GM19467 (cell line): ENCODE measurements at regions not wholly inside any gene's neighbourhood (a gene's known extent, or its start where the extent isn't known, plus 50 kb on each side); places are given as distances from the start of the nearest gene placed in this dataset.
"Not testable (repeated sequence)": the region's sequence is repeated elsewhere in the genome, so short reads cannot be mapped to it uniquely, and the experiment has no call there.

Experiments used
- ATAC-seq: cut with Tn5 transposase; IDR thresholded peaks from one replicate; pipeline ENCODE4 v1.9.1; 2021; ENCODE audit warnings: mild to moderate bottlenecking, moderate library complexity; ENCODE audit not compliant: unreplicated experiment

DNA sequence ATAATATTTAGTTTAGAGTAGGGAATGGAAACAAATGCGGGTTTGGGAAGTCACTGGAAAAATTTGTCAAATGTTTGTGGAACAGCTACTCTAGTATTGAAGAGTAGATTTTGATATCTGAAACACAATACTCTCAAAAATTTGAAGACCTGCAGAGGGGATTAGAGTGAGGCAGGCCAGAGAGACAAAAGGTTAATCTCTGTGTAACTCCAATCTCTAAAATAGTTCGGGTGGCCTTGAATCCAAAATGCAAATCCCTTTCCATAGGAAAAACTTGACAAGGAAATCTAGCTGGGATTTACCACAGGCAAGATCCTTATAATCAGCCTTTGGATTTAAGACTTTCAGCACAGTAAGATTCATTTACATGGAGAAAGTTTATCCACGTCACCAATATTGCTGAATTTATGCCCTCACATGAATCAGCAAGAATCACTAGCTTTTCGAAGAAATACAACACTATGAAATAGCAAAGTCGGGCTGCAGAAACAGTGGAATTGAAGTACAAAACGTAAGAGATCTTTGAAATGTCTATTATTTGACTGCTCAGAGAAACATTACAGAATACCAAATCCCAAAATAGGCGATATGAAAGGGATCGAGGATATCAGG, 423.7 kb upstream of the ZNF804A start:
- ATAC-seq = no peak

GRCh38 chr2:184178229-184178628, 420.1 kb upstream of the ZNF804A start:
- no peak for ATAC-seq

DNA sequence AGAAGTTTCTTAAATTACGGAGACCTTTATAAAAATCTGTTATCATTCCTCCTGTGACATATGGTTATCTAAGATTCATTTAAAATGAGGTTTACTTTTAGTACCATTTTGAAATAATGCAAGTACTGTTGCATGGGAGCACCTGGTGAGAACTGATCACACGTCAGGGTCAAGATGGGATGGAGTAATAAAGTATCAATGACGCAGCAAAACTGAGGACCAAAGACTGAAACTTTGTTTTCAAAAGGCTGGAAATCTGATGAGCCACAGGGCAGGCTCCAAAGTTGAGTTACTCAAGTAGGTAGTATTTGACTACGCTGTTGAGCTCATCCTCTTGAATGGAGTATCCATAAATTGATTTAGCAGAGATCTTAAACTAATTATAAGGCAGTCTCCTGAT, 411.9 kb upstream of the ZNF804A start:
- ATAC-seq = no peak

- ATAC-seq = no peak
Observed at GRCh38 chr2:184187421-184187971, 410.8 kb upstream of the ZNF804A start.

DNA sequence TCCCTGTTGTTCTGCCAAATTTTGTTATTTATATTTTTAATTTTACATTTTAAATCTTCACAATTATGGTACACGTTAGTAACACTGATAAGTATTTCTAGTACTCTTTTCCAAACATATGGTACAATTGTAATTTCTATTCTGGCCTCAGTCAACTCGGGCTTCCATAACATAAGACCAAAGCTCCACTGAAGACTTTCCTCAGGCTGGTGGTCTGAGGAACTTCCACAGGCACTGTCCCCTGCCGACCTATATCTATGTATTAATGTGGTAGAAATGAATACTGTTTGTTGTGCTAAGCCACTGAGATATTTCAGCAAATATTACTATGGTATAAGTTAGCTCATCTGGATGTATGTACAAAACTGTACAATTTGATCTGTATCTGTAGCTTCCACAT, 407.6 kb upstream of the ZNF804A start:
- ATAC-seq = no peak

DNA sequence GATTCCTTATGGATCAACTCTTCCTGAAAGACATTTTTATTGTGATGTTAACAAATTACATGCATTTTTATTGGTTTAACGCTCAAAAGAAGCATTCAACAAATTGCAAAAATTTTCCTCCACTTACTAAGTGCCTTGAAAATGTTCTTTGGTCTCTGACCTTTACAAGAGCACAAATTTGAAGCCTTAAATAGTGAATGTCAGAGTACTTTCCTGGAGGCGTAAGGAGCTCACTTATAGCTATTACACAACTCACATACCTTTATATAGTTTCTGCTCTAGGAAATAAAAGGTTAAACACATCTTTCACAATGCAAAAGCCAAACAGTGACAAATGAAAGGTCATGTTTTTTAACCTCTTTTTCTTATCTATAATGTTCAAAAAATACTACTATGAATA, 405.7 kb upstream of the ZNF804A start:
- ATAC-seq = no peak

DNA sequence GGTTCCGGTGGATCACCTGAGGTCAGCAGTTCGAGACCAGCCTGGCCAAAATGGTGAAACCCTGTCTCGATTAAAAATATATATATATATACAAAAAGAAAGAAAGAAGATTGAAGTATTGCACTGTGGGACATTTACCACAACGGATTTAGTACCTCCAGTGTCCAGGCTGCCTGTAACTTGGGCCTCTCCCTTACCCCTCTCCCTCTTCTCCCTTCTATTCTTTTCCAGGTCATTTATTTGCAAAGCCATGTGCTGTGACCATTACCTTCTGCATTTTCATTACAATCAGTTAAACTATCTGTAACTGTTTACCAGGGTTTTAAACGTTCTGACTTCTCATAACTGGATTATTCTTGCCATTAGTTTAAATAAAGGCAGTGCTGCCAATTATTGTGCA, 400.9 kb upstream of the ZNF804A start:
- no peak for ATAC-seq

GRCh38 chr2:184198791-184199190, 399.5 kb upstream of the ZNF804A start:
- not testable (repeated sequence) for ATAC-seq

DNA sequence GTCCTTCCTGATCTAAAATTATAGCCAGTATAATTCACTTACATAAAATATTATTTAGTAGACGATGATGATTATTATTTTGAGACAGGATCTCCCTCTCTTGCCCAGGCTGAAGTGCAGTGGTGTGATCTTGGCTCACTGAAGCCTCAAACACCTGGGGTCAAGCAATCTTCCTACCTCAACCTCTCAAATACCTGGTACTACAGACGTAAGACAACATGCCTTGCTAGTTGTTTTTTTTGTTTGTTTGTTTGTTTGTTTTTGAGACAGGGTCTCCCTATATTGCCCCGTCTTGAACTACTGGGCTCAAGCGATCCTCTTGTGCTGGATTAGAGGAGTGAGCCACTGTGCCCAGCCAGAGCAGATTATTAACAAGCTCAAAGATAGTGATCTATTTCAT, 399.1 kb upstream of the ZNF804A start:
- ATAC-seq = no peak

DNA sequence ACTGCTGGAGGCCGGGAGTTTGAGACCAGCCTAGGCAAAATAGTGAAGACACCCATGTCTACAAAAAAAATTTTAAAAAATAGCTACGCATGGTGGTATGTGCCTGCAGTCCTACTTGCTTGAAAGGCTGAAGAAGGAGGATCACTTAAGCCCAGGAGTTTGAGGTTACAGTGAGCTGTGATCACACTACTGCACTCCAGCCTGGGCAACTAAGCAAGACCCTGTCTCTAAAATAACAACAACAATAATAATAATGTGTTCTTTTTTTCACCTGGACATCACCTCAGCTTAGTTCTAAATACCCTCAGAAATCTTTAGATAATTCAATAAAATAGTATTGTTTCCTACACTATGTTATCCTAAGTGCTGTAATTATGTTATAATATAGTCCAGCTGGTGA, 397.1 kb upstream of the ZNF804A start:
- no peak for ATAC-seq

DNA sequence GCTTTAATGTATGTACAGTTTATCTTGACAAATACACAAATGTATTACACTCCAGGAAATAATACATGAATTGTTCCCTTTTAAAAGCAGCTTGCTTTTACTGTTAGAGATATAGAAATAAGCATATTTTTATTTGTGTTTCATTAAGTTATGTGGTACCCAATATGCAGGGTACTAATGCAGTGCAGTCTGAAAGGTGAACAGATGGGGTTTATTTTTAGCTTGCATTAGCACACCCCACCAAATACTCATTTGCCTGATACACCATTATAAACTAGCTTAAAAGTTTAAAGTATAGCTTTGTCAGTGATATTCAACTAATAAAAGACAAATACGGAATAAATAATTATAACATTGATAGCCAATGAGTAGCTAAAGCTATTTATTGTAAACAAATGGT, 394.7 kb upstream of the ZNF804A start:
- ATAC-seq = no peak

DNA sequence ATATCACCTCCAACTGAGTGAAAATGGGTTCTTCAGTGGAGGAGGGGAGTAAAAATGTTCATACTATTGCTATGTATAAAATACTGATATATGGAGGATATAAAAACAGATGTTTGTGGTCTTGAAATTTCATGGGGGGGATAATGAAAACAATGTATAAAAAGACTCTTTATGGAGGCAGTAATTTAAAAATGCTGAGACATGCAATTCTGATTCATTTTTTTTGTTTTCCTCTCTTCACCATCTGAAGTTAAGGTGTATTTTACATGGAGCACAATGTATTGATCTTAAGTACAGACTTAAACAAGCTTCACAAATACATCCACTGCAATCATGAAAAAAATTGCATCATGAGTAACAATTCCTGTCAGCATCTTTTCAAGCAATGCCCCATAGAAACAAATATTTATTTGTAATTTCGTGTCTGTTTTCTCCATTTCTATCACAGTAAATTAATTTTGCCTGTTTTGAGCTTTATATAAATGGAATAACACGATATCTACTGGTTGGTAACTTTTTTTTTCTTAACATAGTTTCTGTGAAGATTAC, 393.2 kb upstream of the ZNF804A start:
- ATAC-seq = no peak

- ATAC-seq = no peak
Observed at GRCh38 chr2:184206045-184206444, 392.3 kb upstream of the ZNF804A start.

DNA sequence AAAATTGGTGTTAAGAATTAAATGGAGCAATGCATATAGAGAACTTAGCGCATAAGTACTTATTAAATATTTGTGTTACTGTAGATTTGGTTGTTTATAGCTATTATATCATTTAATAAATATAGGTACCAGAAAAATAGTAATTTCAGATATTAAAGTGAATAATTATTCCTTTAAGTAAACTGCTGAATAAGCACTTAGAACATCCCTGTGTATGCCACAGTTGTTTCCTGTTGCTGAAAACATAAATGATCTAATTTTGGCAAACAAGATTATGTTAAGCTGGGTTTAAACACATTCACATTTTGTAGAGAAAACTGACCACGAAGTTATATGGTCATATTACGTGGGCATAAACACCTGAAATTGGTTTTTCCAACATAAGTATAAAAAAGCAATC, 388.0 kb upstream of the ZNF804A start:
- ATAC-seq = no peak

DNA sequence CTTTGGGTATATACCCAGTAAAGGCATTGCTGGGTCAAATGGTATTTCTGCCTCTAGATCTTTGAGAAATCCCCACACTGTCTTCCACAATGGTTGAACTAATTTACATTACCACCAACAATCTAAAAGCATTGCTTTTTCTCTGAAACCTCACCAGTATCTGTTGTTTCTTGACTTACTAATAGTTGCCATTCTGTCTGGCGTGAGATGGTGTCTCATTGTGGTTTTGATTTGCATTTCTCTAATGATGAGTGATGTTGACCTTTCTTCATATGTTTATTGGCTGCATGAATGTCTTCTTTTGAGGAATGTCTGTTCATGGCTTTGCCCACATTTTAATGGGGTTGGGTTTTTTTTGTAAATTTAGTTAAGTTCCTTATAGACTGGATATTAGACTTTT, 382.6 kb upstream of the ZNF804A start:
- no peak for ATAC-seq

DNA sequence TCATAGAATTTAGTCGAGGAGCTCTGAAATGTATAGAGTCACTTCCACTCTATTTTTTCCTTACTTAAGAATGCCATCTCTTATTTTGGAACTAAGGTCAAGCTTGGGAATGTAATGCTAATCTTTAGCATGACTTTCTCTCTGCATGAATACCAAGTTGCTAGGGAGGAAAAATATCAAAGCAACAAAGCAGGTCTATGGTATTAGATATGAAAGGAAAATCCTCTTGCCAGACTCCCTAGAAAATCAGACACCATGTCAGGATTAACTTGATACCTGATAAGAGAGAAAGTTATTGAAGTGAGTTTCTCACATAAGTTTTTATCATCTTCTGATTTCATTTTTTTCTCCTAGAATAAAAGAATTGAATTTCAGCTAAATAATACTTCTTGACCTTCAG, 341.7 kb upstream of the ZNF804A start:
- no peak for ATAC-seq

GRCh38 chr2:184261331-184261730, 337.0 kb upstream of the ZNF804A start:
- no peak for ATAC-seq

GRCh38 chr2:184261818-184262217, 336.5 kb upstream of the ZNF804A start:
- ATAC-seq = no peak

GRCh38 chr2:184268900-184269477, 329.3 kb upstream of the ZNF804A start:
- no peak for ATAC-seq

DNA sequence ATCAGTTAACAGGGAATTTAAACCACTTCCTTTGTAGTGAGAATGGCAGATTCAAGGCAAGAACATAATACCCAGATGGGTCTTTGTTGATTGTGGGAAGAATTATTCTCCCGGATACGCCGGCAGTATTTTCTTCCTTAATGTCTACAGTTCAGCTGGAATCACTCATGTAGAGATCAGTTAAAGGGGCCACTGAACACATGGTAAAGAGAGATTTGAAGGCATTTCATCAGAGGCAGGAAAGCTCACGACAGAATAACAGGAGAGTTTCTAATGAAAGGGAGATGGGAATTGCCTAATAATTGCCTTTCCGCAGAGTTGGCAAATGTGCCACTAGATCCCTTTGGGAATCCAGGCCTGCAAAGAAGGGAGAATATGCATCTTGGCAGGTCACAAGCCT, 327.7 kb upstream of the ZNF804A start:
- ATAC-seq = no peak

DNA sequence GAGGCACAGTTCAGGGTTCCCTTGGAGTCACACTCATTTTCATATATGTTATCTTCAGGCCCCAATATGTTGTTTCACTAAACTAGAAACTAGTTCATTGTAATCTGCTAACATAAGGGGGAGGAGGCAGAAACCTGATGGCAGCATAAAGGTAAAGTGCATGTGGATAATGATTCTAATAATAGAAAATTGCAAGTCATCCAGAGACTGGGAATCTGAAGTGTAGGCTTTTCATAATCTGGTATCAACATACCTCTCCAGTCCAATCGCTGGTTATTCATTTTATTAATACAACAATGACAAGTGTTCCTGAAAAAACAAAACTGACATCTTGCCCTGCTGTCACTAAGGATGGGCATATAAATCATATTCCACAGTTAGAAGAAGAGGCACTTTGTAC, 326.3 kb upstream of the ZNF804A start:
- ATAC-seq = no peak

DNA sequence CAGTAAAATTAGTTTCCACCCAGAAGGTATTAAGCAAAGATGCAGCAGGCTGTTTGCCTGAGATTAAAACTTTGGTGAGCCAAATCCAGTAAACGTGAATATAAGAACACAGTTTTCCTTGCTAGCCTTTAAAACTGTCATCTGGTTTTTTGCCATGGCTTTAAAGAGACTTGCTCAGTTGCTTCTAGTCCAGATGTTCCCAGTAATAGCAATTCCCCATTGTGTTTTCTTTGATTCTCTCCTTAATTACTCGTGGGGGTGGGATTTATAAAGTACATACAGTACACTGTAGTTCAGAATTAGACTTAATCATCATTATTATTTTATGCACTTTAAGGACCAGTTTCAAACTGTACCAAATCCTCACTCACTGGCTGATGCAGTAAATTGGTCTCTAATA, 303.5 kb upstream of the ZNF804A start:
- ATAC-seq = no peak

DNA sequence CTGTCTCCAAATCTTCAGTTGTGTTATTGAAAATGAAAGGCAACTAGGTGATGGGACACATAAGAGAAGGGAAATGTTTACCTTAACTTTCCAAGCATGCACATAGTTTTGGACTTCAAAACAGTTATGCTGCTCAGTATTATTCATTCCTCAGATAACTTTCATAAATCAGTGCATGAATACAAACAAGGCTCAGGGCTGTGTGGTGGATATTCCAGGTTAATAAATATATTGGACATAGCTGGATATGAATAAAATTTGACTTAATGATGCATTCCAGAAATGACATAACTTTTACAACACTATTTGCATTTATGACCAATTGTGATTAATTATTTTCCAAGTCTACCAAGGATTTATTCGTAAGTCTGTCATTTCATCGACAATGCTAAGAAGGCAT, 301.2 kb upstream of the ZNF804A start:
- ATAC-seq = no peak
